ENCODE measurements at regions not wholly inside any gene's neighbourhood (a gene's known extent, or its start where the extent isn't known, plus 50 kb on each side); places are given as distances from the start of the nearest gene placed in this dataset.

DNA sequence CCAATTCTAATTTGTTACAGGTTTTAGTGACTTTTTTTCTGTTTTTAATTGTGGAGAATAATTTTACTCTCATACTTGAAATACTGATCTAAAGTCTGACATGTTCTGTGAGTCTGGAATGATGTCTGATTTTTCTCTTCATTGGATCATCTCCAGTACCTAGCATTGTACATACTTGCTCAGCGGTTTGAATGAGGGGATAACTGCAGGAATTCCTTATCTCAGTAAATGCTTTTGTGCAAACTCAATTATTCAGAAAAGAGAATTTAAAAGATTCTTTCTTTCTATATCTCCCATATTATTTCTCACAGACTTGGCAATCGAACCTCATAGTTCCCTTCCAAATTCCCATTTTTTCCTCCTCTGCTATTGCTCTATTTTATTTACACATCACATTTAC is 397.9 kb upstream of the SGCD start:
- TF ChIP-seq CTCF (IDR thresholded peaks at IDR 0.05; ENCODE audit: low read length) (no peak), EZH2 (optimal IDR thresholded peaks at IDR 0.05; ENCODE audit: low read depth, low read length) (no peak)

Measured in MM.1S (cell line).